ENCODE measurements at regions not wholly inside any gene's neighbourhood (a gene's known extent, or its start where the extent isn't known, plus 50 kb on each side); places are given as distances from the start of the nearest gene placed in this dataset.

DNA sequence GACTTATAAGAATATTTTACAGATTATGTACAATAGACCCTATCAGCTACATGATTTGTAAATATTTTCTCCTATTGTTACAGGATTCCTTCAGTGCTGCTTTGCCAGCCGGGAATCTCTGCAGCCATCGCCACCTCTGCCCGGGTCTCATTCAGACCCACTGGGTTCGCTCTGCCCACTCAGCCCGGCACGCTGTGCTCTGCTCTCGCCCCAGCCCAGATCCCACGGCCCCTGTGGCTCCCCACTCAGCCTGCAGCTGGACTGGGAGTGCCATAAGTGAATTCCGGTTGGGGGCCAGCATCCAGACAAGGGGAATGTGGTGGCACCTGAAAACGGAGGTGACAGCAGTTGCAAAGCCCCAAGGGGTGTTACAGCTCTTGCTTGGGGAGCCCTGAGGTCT lies 71.8 kb downstream of the NPAP1 start:
- no peak overlapping the region for H3K27ac ChIP-seq (ENCODE audit: insufficient read length, low read depth, low read length)
- H2BK5ac ChIP-seq (ENCODE audit: insufficient read length, low read length), result no peak overlapping the region
- no peaks in the 10 kb centered on the region for H3K79me1 ChIP-seq (ENCODE audit: insufficient read depth, low read depth, low read length, poor library complexity, severe bottlenecking)
- no peak overlapping the region for H4K91ac ChIP-seq (ENCODE audit: insufficient read length, low read depth, low read length)
- no peaks in the 10 kb centered on the region for H3K27me3 ChIP-seq (ENCODE audit: insufficient read depth, low read length)
- no peak overlapping the region for H3K18ac ChIP-seq (ENCODE audit: insufficient read length, low read depth, low read length)
- no peak overlapping the region for H2BK20ac ChIP-seq (ENCODE audit: low read depth, low read length, poor library complexity, severe bottlenecking)
- H2AK5ac ChIP-seq (ENCODE audit: insufficient read length, low read length), result no peak overlapping the region
- no peak overlapping the region for H2BK120ac ChIP-seq (ENCODE audit: low read depth, low read length, poor library complexity, severe bottlenecking)
- WGBS (ENCODE audit: extremely low coverage, insufficient read length, low lambda C conversion rate), result no CpG with 5 or more reads among the region's 10 CpGs
- H3K4ac ChIP-seq (ENCODE audit: low read depth, low read length), result no peak overlapping the region
- TF ChIP-seq, protein P1, sequence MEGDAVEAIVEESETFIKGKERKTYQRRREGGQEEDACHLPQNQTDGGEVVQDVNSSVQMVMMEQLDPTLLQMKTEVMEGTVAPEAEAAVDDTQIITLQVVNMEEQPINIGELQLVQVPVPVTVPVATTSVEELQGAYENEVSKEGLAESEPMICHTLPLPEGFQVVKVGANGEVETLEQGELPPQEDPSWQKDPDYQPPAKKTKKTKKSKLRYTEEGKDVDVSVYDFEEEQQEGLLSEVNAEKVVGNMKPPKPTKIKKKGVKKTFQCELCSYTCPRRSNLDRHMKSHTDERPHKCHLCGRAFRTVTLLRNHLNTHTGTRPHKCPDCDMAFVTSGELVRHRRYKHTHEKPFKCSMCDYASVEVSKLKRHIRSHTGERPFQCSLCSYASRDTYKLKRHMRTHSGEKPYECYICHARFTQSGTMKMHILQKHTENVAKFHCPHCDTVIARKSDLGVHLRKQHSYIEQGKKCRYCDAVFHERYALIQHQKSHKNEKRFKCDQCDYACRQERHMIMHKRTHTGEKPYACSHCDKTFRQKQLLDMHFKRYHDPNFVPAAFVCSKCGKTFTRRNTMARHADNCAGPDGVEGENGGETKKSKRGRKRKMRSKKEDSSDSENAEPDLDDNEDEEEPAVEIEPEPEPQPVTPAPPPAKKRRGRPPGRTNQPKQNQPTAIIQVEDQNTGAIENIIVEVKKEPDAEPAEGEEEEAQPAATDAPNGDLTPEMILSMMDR (conservative IDR thresholded peaks at IDR 0.05), result no peak
- H2AFZ ChIP-seq (ENCODE audit: low read length), result no peak overlapping the region
- no peak overlapping the region for H3K27ac Mint-ChIP-seq
- peaks cover 3 to 10% (median 9%) of the 10 kb centered on the region in 3 experiments; a peak in 6 of 7 replicates for H3K36me3 Mint-ChIP-seq (ENCODE audit: insufficient read depth in 1 of 3, low read depth in 3 of 3)
- no peak overlapping the region for H2BK12ac ChIP-seq (ENCODE audit: insufficient read length, low read depth, low read length)
- no peak for DNase-seq
- peaks cover 4% of the 10 kb centered on the region in 2 experiments; a peak in 2 of 4 replicates for H3K4me1 Mint-ChIP-seq
- no peak overlapping the region for H3K14ac ChIP-seq (ENCODE audit: insufficient read depth, low read length)
- no peak overlapping the region for H4K5ac ChIP-seq (ENCODE audit: insufficient read length, low read depth, low read length)
- no peak overlapping the region for H3K4me3 Mint-ChIP-seq
- H3T11ph ChIP-seq (ENCODE audit: low read length), result no peak overlapping the region
- no peaks in the 10 kb centered on the region for H4K20me1 ChIP-seq (ENCODE audit: control insufficient read depth, insufficient read depth, insufficient read length)
- no peaks in the 10 kb centered on the region for H3K79me2 ChIP-seq (ENCODE audit: insufficient read depth, low read length)
- H3K9ac ChIP-seq (ENCODE audit: extremely low read depth, insufficient read length, low read length), result no peak overlapping the region
- no peak overlapping the region for H2BK15ac ChIP-seq (ENCODE audit: low read depth, low read length)
- H3K27me3 Mint-ChIP-seq (ENCODE audit: low read depth), result peaks cover 2% of the 10 kb centered on the region; the same call in 1 of the 2 replicates
- H3K9me3 ChIP-seq (ENCODE audit: control insufficient read depth, low read depth, low read length), result peaks cover 26% of the 10 kb centered on the region
- no peak overlapping the region for H3K4me2 ChIP-seq (ENCODE audit: insufficient read depth, insufficient read length, low read length)
- H3K23me2 ChIP-seq (ENCODE audit: insufficient read length, low read depth, low read length, poor library complexity, severe bottlenecking), result no peaks in the 10 kb centered on the region
- H3K23ac ChIP-seq (ENCODE audit: insufficient read length, low read depth, low read length), result no peak overlapping the region
- H3K56ac ChIP-seq (ENCODE audit: insufficient read length, low read depth, low read length), result no peak overlapping the region
- H3K4me1 ChIP-seq (ENCODE audit: insufficient read depth, low read length), result no peaks in the 10 kb centered on the region
- no peak overlapping the region for H4K8ac ChIP-seq (replicated peaks; ENCODE audit: insufficient read length, low read depth, low read length)
- H3K9me3 Mint-ChIP-seq, result peaks cover 46 to 58% of the 10 kb centered on the region in 2 experiments

All from H9 (cell line).